ENCODE measurements at regions not wholly inside any gene's neighbourhood (a gene's known extent, or its start where the extent isn't known, plus 50 kb on each side); places are given as distances from the start of the nearest gene placed in this dataset.
A peak's percentile ranks its signal among the peaks of the same experiment; 100 is the strongest.
"Not testable (repeated sequence)": the region's sequence is repeated elsewhere in the genome, so short reads cannot be mapped to it uniquely, and the experiment has no call there.

- DNase-seq (ENCODE audit: low spot score): no peak
These were observed 53.5 kb upstream of the EPB41L4A start for GRCh38 chr5:112472614-112473013.

GRCh38 chr5:112473989-112474388 lies 54.9 kb upstream of the EPB41L4A start:
- no peak for DNase-seq (ENCODE audit: low spot score)

- DNase-seq (ENCODE audit: low spot score): no peak
These were observed 56.8 kb upstream of the EPB41L4A start for GRCh38 chr5:112475747-112476365.

GRCh38 chr5:112479418-112479817 lies 60.3 kb upstream of the EPB41L4A start:
- DNase-seq (ENCODE audit: low spot score): peak; percentile 28

- DNase-seq (ENCODE audit: low spot score): no peak
These were observed 61.4 kb upstream of the EPB41L4A start for GRCh38 chr5:112480501-112480900.

- DNase-seq (ENCODE audit: low spot score): no peak
These were observed 64.6 kb upstream of the EPB41L4A start for GRCh38 chr5:112483704-112484103.

- no peak for DNase-seq (ENCODE audit: low spot score)
These were observed 66.9 kb upstream of the EPB41L4A start for GRCh38 chr5:112485934-112486355.

- no peak for DNase-seq (ENCODE audit: low spot score)
These were observed 72.2 kb upstream of the EPB41L4A start for GRCh38 chr5:112491257-112491656.

- DNase-seq (ENCODE audit: low spot score): no peak
These were observed 73.2 kb upstream of the EPB41L4A start for GRCh38 chr5:112492291-112492690.

GRCh38 chr5:112503749-112504501 lies 84.8 kb upstream of the EPB41L4A start:
- peak; percentile 41 for DNase-seq (ENCODE audit: low spot score)

- DNase-seq (ENCODE audit: low spot score): not testable (repeated sequence)
These were observed 90.0 kb upstream of the EPB41L4A start for GRCh38 chr5:112509097-112509496.

- DNase-seq (ENCODE audit: low spot score): no peak
These were observed 92.8 kb upstream of the EPB41L4A start for GRCh38 chr5:112511920-112512319.

- no peak for DNase-seq (ENCODE audit: low spot score)
These were observed 93.8 kb upstream of the EPB41L4A start for GRCh38 chr5:112512901-112513300.

GRCh38 chr5:112514111-112514510 lies 95.0 kb upstream of the EPB41L4A start:
- no peak for DNase-seq (ENCODE audit: low spot score)

GRCh38 chr5:112520474-112520873 lies 101.4 kb upstream of the EPB41L4A start:
- DNase-seq (ENCODE audit: low spot score): not testable (repeated sequence)

- not testable (repeated sequence) for DNase-seq (ENCODE audit: low spot score)
These were observed 104.0 kb upstream of the EPB41L4A start for GRCh38 chr5:112522891-112523673.

- not testable (repeated sequence) for DNase-seq (ENCODE audit: low spot score)
These were observed 104.7 kb upstream of the EPB41L4A start for GRCh38 chr5:112523674-112524263.

GRCh38 chr5:112525217-112525616 lies 106.1 kb upstream of the EPB41L4A start:
- DNase-seq (ENCODE audit: low spot score): no peak

GRCh38 chr5:112528928-112529327 lies 109.9 kb upstream of the EPB41L4A start:
- DNase-seq (ENCODE audit: low spot score): no peak

- DNase-seq (ENCODE audit: low spot score): no peak
These were observed 110.4 kb upstream of the EPB41L4A start for GRCh38 chr5:112529525-112529924.

GRCh38 chr5:112532654-112533360 lies 113.7 kb upstream of the EPB41L4A start:
- DNase-seq (ENCODE audit: low spot score): no peak

- DNase-seq (ENCODE audit: low spot score): peak; percentile 73
These were observed 114.3 kb upstream of the EPB41L4A start for GRCh38 chr5:112533362-112533761.

Measured in LoVo (cell line).